PC-9 (cell line): ENCODE measurements at regions not wholly inside any gene's neighbourhood (a gene's known extent, or its start where the extent isn't known, plus 50 kb on each side); places are given as distances from the start of the nearest gene placed in this dataset.

Source experiments
- BruUV-seq: library from RNA; stranded (reverse); fragments of 400-500 nt; replicated peaks from 2 replicates; lab custom pipeline; 2021; lab: Mats Ljungman, UMichigan
- CTCF ChIA-PET: fragments of 300-600 bp; sonication (Branson Sonifier 250); formaldehyde crosslinking; loops from one replicate; lab custom pipeline; 2022; ENCODE audit warnings: antibody characterized with exemption; lab: Charles Lee
- POLR2A ChIA-PET: fragments of 300-600 bp; sonication (Branson Sonifier 250); formaldehyde crosslinking; loops from one replicate; lab custom pipeline; 2022; ENCODE audit warnings: antibody characterized with exemption; ENCODE audit not compliant: unreplicated experiment; lab: Charles Lee
- DNase-seq, 2 experiments: peaks; one replicate each; pipeline versions ENCODE4 v3.0.0 to v3.0.0-alpha.2; 2015 to 2022; ENCODE audit warnings: mixed read lengths in 1 of 2
- H2AFZ ChIP-seq: fragments of 200-600 bp; sonication (generic); 2 replicates; pipeline ENCODE4 v1.8.1; 2017; ENCODE audit warnings: antibody characterized with exemption
- H3F3A ChIP-seq: fragments of 200-600 bp; sonication (generic); 2 replicates; pipeline ENCODE4 v1.8.1; 2017; ENCODE audit warnings: antibody characterized with exemption, mild to moderate bottlenecking, low read depth; ENCODE audit not compliant: insufficient read depth
- H3K27ac ChIP-seq: fragments of 200-600 bp; sonication (generic); 2 replicates; pipeline ENCODE4 v1.6.1; 2016; ENCODE audit warnings: mixed run types
- H3K27me3 ChIP-seq: fragments of 200-600 bp; sonication (generic); 2 replicates; pipeline ENCODE4 v1.6.1; 2016; ENCODE audit warnings: low read depth, mixed run types; ENCODE audit not compliant: insufficient read depth
- H3K36me3 ChIP-seq: fragments of 200-600 bp; sonication (generic); 2 replicates; pipeline ENCODE4 v1.6.1; 2016; ENCODE audit warnings: low read depth, mixed run types
- H3K4me1 ChIP-seq: fragments of 200-600 bp; sonication (generic); replicated peaks from 2 replicates; pipeline ENCODE4 v1.6.1; 2016; ENCODE audit warnings: mixed run types; ENCODE audit not compliant: insufficient read depth
- H3K4me2 ChIP-seq: fragments of 200-600 bp; sonication (generic); 2 replicates; pipeline ENCODE4 v1.6.1; 2017; ENCODE audit warnings: mixed run types
- H3K4me3 ChIP-seq: fragments of 200-600 bp; sonication (generic); 2 replicates; pipeline ENCODE4 v1.6.1; 2016; ENCODE audit warnings: mixed run types
- H3K79me2 ChIP-seq: fragments of 200-600 bp; sonication (generic); 2 replicates; pipeline ENCODE4 v1.6.1; 2017; ENCODE audit warnings: low read depth, mixed run types
- H3K9me2 ChIP-seq: fragments of 200-600 bp; sonication (generic); 2 replicates; pipeline ENCODE4 v1.8.1; 2017; ENCODE audit warnings: mild to moderate bottlenecking; ENCODE audit not compliant: insufficient read depth
- H3K9me3 ChIP-seq: fragments of 200-600 bp; sonication (generic); 2 replicates; pipeline ENCODE4 v1.8.1; 2016; ENCODE audit warnings: low read depth; ENCODE audit not compliant: insufficient read depth
- H4K20me1 ChIP-seq: fragments of 200-600 bp; sonication (generic); 2 replicates; pipeline ENCODE4 v1.8.1; 2017; ENCODE audit not compliant: insufficient read depth
- EZH2 ChIP-seq: fragments of 200-600 bp; sonication (generic); IDR thresholded peaks from 2 replicates; pipeline ENCODE4 v1.8.0; 2017; ENCODE audit warnings: antibody characterized with exemption, low read depth
- intact Hi-C: fragments of 100-400 bp; cut with micrococcal nuclease; formaldehyde crosslinking; loops from one replicate; pipeline ENCODE4 v1.10.0; 2022; ENCODE audit not compliant: unreplicated experiment
- TF ChIP-seq, protein P1 (sequence below): fragments of 200-600 bp; sonication (generic); conservative IDR thresholded peaks from 2 replicates; pipeline ENCODE4 v1.6.1; 2017; ENCODE audit warnings: mixed run types, antibody characterized with exemption, mild to moderate bottlenecking, moderate library complexity

- intact Hi-C loops, result loop anchor here (10.0 kb wide), 1 partner anchor 138 kb away; no protein-coding TSS in a partner anchor
- TF ChIP-seq, protein P1, sequence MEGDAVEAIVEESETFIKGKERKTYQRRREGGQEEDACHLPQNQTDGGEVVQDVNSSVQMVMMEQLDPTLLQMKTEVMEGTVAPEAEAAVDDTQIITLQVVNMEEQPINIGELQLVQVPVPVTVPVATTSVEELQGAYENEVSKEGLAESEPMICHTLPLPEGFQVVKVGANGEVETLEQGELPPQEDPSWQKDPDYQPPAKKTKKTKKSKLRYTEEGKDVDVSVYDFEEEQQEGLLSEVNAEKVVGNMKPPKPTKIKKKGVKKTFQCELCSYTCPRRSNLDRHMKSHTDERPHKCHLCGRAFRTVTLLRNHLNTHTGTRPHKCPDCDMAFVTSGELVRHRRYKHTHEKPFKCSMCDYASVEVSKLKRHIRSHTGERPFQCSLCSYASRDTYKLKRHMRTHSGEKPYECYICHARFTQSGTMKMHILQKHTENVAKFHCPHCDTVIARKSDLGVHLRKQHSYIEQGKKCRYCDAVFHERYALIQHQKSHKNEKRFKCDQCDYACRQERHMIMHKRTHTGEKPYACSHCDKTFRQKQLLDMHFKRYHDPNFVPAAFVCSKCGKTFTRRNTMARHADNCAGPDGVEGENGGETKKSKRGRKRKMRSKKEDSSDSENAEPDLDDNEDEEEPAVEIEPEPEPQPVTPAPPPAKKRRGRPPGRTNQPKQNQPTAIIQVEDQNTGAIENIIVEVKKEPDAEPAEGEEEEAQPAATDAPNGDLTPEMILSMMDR, result no peak
- TF ChIP-seq EZH2, result no peak
- DNase-seq, result peak in 1 of 2 experiments; percentile 71
- no peaks in the 10 kb centered on the region for H4K20me1 ChIP-seq
- peaks cover 20% of the 10 kb centered on the region for H3F3A ChIP-seq
- H3K27ac ChIP-seq, result peak overlapping the region; percentile 16; the same call in 1 of the 2 replicates
- POLR2A ChIA-PET, result no interaction called here
- CTCF ChIA-PET, result no interaction called here
- H3K4me1 ChIP-seq, result peaks cover 23% of the 10 kb centered on the region
- BruUV-seq, result no TSS peak
- H3K9me2 ChIP-seq, result no peaks in the 10 kb centered on the region
- no peaks in the 10 kb centered on the region for H3K79me2 ChIP-seq
- H2AFZ ChIP-seq, result no peak overlapping the region
- no peaks in the 10 kb centered on the region for H3K36me3 ChIP-seq
- no peaks in the 10 kb centered on the region for H3K27me3 ChIP-seq
- H3K4me2 ChIP-seq, result peak overlapping the region; percentile 46
- peaks cover 13% of the 10 kb centered on the region; the same call in 1 of the 2 replicates for H3K9me3 ChIP-seq
- no peak overlapping the region for H3K4me3 ChIP-seq
Observed at GRCh38 chr7:21367081-21367480, 60.8 kb upstream of the SP4 start.

DNA sequence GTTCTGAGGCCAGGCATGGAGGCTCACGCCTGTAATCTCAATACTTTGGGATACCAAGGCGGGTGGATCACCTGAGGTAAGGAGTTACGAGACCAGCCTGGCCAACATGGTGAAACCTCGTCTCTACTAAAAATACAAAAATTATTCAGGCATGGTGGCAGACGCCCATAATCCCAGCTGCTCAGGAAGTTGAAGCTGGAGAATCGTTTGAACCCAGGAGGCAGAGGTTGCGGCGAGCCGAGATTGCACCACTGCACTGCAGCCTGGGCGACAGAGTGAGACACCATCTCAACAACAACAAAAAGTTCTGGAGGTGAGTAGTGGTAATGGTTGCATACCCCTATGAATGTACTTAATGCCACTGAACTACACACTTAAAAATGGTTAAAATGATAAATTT lies 60.3 kb upstream of the SP4 start:
- intact Hi-C loops, result loop anchor here (10.0 kb wide), 1 partner anchor 137 kb away; no protein-coding TSS in a partner anchor
- Histone ChIP-seq H2AFZ (no peak overlapping the region), H3K4me1 (peaks cover 23% of the 10 kb centered on the region)

DNA sequence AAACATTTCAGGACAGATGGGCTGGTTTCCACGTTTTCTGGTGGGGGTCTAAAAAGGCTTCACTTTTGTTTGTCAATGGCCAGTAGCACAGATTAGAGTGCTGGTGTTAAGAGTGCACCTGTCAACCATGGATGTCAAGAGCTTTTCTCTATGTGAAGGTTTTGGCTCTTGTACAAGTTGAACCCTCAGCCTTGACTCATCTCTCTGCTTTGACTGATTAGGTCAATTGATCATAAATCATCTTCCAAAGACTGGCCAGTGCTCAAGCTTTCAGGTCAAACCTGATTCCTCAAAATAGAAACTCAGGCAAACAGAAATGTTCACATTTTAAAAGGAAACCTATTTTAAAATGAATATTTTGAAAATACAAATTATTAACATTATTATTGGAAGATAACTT lies 59.6 kb upstream of the SP4 start:
- ChIA-PET POLR2A (no interaction called here), CTCF (no interaction called here)
- no peak for DNase-seq

More for the DNA sequence above, 60.3 kb upstream of the SP4 start:
- no peak for DNase-seq
- H3K4me3 ChIP-seq, result no peak overlapping the region
- no peaks in the 10 kb centered on the region for H3K9me2 ChIP-seq
- no peaks in the 10 kb centered on the region for H3K79me2 ChIP-seq
- BruUV-seq, result no TSS peak
- ChIA-PET CTCF (no interaction called here), POLR2A (no interaction called here)
- no peak for TF ChIP-seq EZH2
- no peaks in the 10 kb centered on the region for H3K36me3 ChIP-seq
- peaks cover 13% of the 10 kb centered on the region; the same call in 1 of the 2 replicates for H3K9me3 ChIP-seq
- no peaks in the 10 kb centered on the region for H4K20me1 ChIP-seq
- H3K27me3 ChIP-seq, result no peaks in the 10 kb centered on the region
- no peak overlapping the region for H3K27ac ChIP-seq
- no peak overlapping the region for H3K4me2 ChIP-seq
- H3F3A ChIP-seq, result peaks cover 20% of the 10 kb centered on the region

More for the DNA sequence above, 59.6 kb upstream of the SP4 start:
- no peak for TF ChIP-seq EZH2
- TF ChIP-seq, protein P1, result no peak
- no peak overlapping the region for H2AFZ ChIP-seq
- H3F3A ChIP-seq, result peaks cover 20% of the 10 kb centered on the region
- BruUV-seq, result no TSS peak
- no peaks in the 10 kb centered on the region for H3K27me3 ChIP-seq
- H3K4me1 ChIP-seq, result peaks cover 23% of the 10 kb centered on the region
- H3K36me3 ChIP-seq, result no peaks in the 10 kb centered on the region
- H3K79me2 ChIP-seq, result no peaks in the 10 kb centered on the region
- no peaks in the 10 kb centered on the region for H3K9me2 ChIP-seq
- H4K20me1 ChIP-seq, result no peaks in the 10 kb centered on the region
- no peak overlapping the region for H3K4me3 ChIP-seq
- H3K4me2 ChIP-seq, result no peak overlapping the region
- intact Hi-C loops, result loop anchor here (10.0 kb wide), 1 partner anchor 136 kb away; no protein-coding TSS in a partner anchor
- no peak overlapping the region for H3K27ac ChIP-seq
- H3K9me3 ChIP-seq, result peaks cover 16% of the 10 kb centered on the region; the same call in 1 of the 2 replicates
